HCT116 (cell line): ENCODE measurements at regions not wholly inside any gene's neighbourhood (a gene's known extent, or its start where the extent isn't known, plus 50 kb on each side); places are given as distances from the start of the nearest gene placed in this dataset.

Experiments used
- ATAC-seq: fragments of 200-7000 bp; cut with Tn5 transposase; 2 replicates; pipeline ENCODE4 v1.9.1; 2020; ENCODE audit warnings: mild to moderate bottlenecking, moderate library complexity
- BruUV-seq: library from RNA; stranded (reverse); fragments of 400-500 nt; replicated peaks from 2 replicates; lab custom pipeline; 2021; lab: Mats Ljungman, UMichigan
- CTCF ChIA-PET: fragments of 300-600 bp; sonication (Branson Sonifier 250); formaldehyde crosslinking; loops from one replicate; lab custom pipeline; 2021; ENCODE audit warnings: antibody characterized with exemption; lab: Charles Lee
- POLR2A ChIA-PET: fragments of 300-600, 350-600 bp; sonication (Branson Sonifier 250); formaldehyde crosslinking; loops from one replicate; lab custom pipeline; 2021; ENCODE audit warnings: antibody characterized with exemption; lab: Charles Lee
- RAD21 ChIA-PET, 2 experiments: fragments of 300-600 bp; sonication (Branson Sonifier 250); formaldehyde crosslinking; loops; one replicate each; lab custom pipeline; 2023; ENCODE audit warnings: low total read pairs in 2 of 2; ENCODE audit not compliant: uncharacterized antibody in 2 of 2, unreplicated experiment in 2 of 2, low non-redundant PET in 1 of 2; lab: Charles Lee
- DNase-seq: peaks from one replicate; pipeline ENCODE4 v3.0.0-alpha.2; 2010; ENCODE audit warnings: low read depth, low spot score
- H2AFZ ChIP-seq: fragments of 200-600 bp; shearing (Covaris generic), sonication (generic); 2 replicates; pipeline ENCODE4 v1.6.1; 2017; ENCODE audit warnings: low read depth, mixed run types, mixed read lengths, antibody characterized with exemption, low read length; ENCODE audit not compliant: poor library complexity, severe bottlenecking
- H3K27ac ChIP-seq: 2 replicates; pipeline ENCODE4 v1.5.1; 2012; ENCODE audit warnings: low read depth, low read length
- H3K27me3 ChIP-seq: fragments of 200-600 bp; sonication (generic); 2 replicates; pipeline ENCODE4 v1.6.1; 2016; ENCODE audit warnings: mixed run types, low read length, mixed read lengths; ENCODE audit not compliant: insufficient read depth
- H3K36me3 ChIP-seq, 2 experiments: fragments of 200-500 bp in 1 of 2; fragments of 200-600 bp in 1 of 2; sonication (Bioruptor generic) in 1 of 2; sonication (generic) in 1 of 2; 2 replicates each; pipeline versions ENCODE4 v1.5.1 to v1.6.1; 2014 to 2016; ENCODE audit warnings: low read length in 2 of 2, inconsistent platforms in 1 of 2, mixed read lengths in 1 of 2, mixed run types in 1 of 2; ENCODE audit not compliant: insufficient read depth in 2 of 2, control insufficient read depth in 1 of 2
- H3K4me1 ChIP-seq, 2 experiments: fragments of 200-600 bp in 1 of 2; sonication (generic) in 1 of 2; 2 replicates each; pipeline versions ENCODE4 v1.5.1 to v1.6.1; 2012 to 2017; ENCODE audit warnings: low read length in 2 of 2, inconsistent platforms in 1 of 2, mild to moderate bottlenecking in 1 of 2, mixed read lengths in 1 of 2, mixed run types in 1 of 2, moderate library complexity in 1 of 2; ENCODE audit not compliant: insufficient read depth in 2 of 2, control insufficient read depth in 1 of 2
- H3K4me2 ChIP-seq: fragments of 200-600 bp; sonication (generic); 2 replicates; pipeline ENCODE4 v1.6.1; 2017; ENCODE audit warnings: mixed run types, low read length, mixed read lengths
- H3K4me3 ChIP-seq, 2 experiments: fragments of 200-600 bp in 1 of 2; sonication (generic) in 1 of 2; replicated peaks in 1 of 2; 2 replicates each; pipeline ENCODE4 v1.5.1; 2011 to 2016; ENCODE audit warnings: low read length in 2 of 2, control low read depth in 1 of 2, low read depth in 1 of 2, mild to moderate bottlenecking in 1 of 2, mixed read lengths in 1 of 2, mixed run types in 1 of 2
- H3K79me2 ChIP-seq: fragments of 200-600 bp; sonication (generic); 2 replicates; pipeline ENCODE4 v1.6.1; 2017; ENCODE audit warnings: mild to moderate bottlenecking, mixed run types, low read length, moderate library complexity, mixed read lengths; ENCODE audit not compliant: insufficient read depth
- H3K9ac ChIP-seq: fragments of 200-600 bp; sonication (generic); 2 replicates; pipeline ENCODE4 v1.6.1; 2016; ENCODE audit warnings: low read length, mixed read lengths
- H3K9me2 ChIP-seq: fragments of 200-600 bp; sonication (generic), shearing (Covaris generic); 2 replicates; pipeline ENCODE4 v1.6.1; 2017; ENCODE audit warnings: mixed run types, mild to moderate bottlenecking, moderate library complexity; ENCODE audit not compliant: insufficient read depth
- H3K9me3 ChIP-seq, 2 experiments: fragments of 200-500 bp in 1 of 2; fragments of 200-600 bp in 1 of 2; sonication (Bioruptor generic) in 1 of 2; sonication (generic) in 1 of 2; 2 replicates each; pipeline ENCODE4 v1.6.1; 2014 to 2017; ENCODE audit warnings: low read length in 2 of 2, mixed read lengths in 2 of 2, inconsistent platforms in 1 of 2, low read depth in 1 of 2, mild to moderate bottlenecking in 1 of 2, mixed run types in 1 of 2, moderate library complexity in 1 of 2; ENCODE audit not compliant: control insufficient read depth in 1 of 2, insufficient read depth in 1 of 2
- H4K20me1 ChIP-seq: fragments of 200-600 bp; sonication (generic), shearing (Covaris generic); 2 replicates; pipeline ENCODE4 v1.6.1; 2017; ENCODE audit warnings: mixed run types, mild to moderate bottlenecking, moderate library complexity; ENCODE audit not compliant: insufficient read depth
- ATF3 ChIP-seq: IDR thresholded peaks from 2 replicates; pipeline ENCODE4 v1.6.1; 2012
- CEBPB ChIP-seq: IDR thresholded peaks from 2 replicates; pipeline ENCODE4 v1.6.1; 2012; ENCODE audit warnings: low read depth
- EGR1 ChIP-seq: IDR thresholded peaks from 2 replicates; pipeline ENCODE4 v1.6.1; 2012; ENCODE audit warnings: low read depth
- ELF1 ChIP-seq: IDR thresholded peaks from 2 replicates; pipeline ENCODE4 v1.6.1; 2012; ENCODE audit warnings: low read depth, borderline replicate concordance
- EZH2 ChIP-seq: fragments of 200-600 bp; sonication (generic); IDR thresholded peaks from 2 replicates; pipeline ENCODE4 v1.6.1; 2017; ENCODE audit warnings: antibody characterized with exemption, mixed run types
- POLR2AphosphoS5 ChIP-seq: IDR thresholded peaks from 2 replicates; pipeline ENCODE4 v1.6.1; 2011; ENCODE audit warnings: mild to moderate bottlenecking, low read depth, low read length, moderate library complexity
- REST ChIP-seq: IDR thresholded peaks from 2 replicates; pipeline ENCODE4 v1.6.1; 2012; ENCODE audit warnings: low read depth
- SIN3A ChIP-seq: IDR thresholded peaks from 2 replicates; pipeline ENCODE4 v1.6.1; 2012; ENCODE audit warnings: low read depth
- TCF7L2 ChIP-seq: IDR thresholded peaks from 2 replicates; pipeline ENCODE4 v1.7.0; 2011; ENCODE audit warnings: borderline replicate concordance, inconsistent platforms; ENCODE audit not compliant: insufficient read depth, insufficient read length; ENCODE audit errors: extremely low read depth
- ZBTB33 ChIP-seq: IDR thresholded peaks from 2 replicates; pipeline ENCODE4 v1.6.1; 2011; ENCODE audit warnings: mild to moderate bottlenecking, low read length, moderate library complexity; ENCODE audit not compliant: insufficient replicate concordance; ENCODE audit errors: extremely low read depth
- intact Hi-C: fragments of 100-400 bp; cut with micrococcal nuclease; formaldehyde crosslinking; loops from 2 replicates; pipeline ENCODE4 v1.10.0; 2022
- TF ChIP-seq, protein P1 (sequence below), 3 experiments: fragments of 200-600 bp in 1 of 3; sonication (generic) in 1 of 3; IDR thresholded peaks in 2 of 3; conservative IDR thresholded peaks in 1 of 3; 2 replicates each; pipeline ENCODE4 v1.5.1; 2012 to 2017; ENCODE audit warnings: low read depth in 2 of 3, low read length in 2 of 3, antibody characterized with exemption in 1 of 3, borderline replicate concordance in 1 of 3, control low read depth in 1 of 3, mild to moderate bottlenecking in 1 of 3, mixed read lengths in 1 of 3, mixed run types in 1 of 3, moderate library complexity in 1 of 3; ENCODE audit not compliant: insufficient read depth in 1 of 3
- TF ChIP-seq, protein P2 (sequence below): IDR thresholded peaks from 2 replicates; pipeline ENCODE4 v1.6.1; 2012

GRCh38 chr4:18297684-18298083 lies 276.1 kb upstream of the LCORL start:
- H3K27ac ChIP-seq: no peak overlapping the region
- no peaks in the 10 kb centered on the region for H3K36me3 ChIP-seq
- H2AFZ ChIP-seq: no peak overlapping the region
- DNase-seq (no peak), ATAC-seq (no peak)
- CTCF ChIA-PET: no interaction called here
- RAD21 ChIA-PET: no interaction called here
- H3K4me2 ChIP-seq: no peak overlapping the region
- H3K27me3 ChIP-seq: peaks cover 4% of the 10 kb centered on the region; the same call in 1 of the 2 replicates
- no peak overlapping the region for H3K9ac ChIP-seq
- no peaks in the 10 kb centered on the region for H4K20me1 ChIP-seq
- H3K9me2 ChIP-seq: no peaks in the 10 kb centered on the region
- POLR2A ChIA-PET: no interaction called here
- intact Hi-C loops: no loop called here
- TF ChIP-seq EGR1 (no peak), CEBPB (no peak), SIN3A (no peak), ZBTB33 (no peak), POLR2AphosphoS5 (no peak), ATF3 (no peak), EZH2 (no peak), TCF7L2 (no peak), REST (no peak), ELF1 (no peak)
- TF ChIP-seq, protein P1, sequence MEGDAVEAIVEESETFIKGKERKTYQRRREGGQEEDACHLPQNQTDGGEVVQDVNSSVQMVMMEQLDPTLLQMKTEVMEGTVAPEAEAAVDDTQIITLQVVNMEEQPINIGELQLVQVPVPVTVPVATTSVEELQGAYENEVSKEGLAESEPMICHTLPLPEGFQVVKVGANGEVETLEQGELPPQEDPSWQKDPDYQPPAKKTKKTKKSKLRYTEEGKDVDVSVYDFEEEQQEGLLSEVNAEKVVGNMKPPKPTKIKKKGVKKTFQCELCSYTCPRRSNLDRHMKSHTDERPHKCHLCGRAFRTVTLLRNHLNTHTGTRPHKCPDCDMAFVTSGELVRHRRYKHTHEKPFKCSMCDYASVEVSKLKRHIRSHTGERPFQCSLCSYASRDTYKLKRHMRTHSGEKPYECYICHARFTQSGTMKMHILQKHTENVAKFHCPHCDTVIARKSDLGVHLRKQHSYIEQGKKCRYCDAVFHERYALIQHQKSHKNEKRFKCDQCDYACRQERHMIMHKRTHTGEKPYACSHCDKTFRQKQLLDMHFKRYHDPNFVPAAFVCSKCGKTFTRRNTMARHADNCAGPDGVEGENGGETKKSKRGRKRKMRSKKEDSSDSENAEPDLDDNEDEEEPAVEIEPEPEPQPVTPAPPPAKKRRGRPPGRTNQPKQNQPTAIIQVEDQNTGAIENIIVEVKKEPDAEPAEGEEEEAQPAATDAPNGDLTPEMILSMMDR (IDR thresholded peaks at IDR 0.05 in 2 of 3, conservative IDR thresholded peaks at IDR 0.05 in 1 of 3; ENCODE audit: borderline replicate concordance in 1 of 3, insufficient read depth in 1 of 3, low read depth in 2 of 3, low read length in 2 of 3): no peak
- TF ChIP-seq, protein P2, sequence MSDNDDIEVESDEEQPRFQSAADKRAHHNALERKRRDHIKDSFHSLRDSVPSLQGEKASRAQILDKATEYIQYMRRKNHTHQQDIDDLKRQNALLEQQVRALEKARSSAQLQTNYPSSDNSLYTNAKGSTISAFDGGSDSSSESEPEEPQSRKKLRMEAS: no peak
- H3K4me3 ChIP-seq: no peak overlapping the region
- H3K4me1 ChIP-seq: no peaks in the 10 kb centered on the region
- H3K79me2 ChIP-seq: no peaks in the 10 kb centered on the region
- H3K9me3 ChIP-seq: no peaks in the 10 kb centered on the region
- BruUV-seq: no TSS peak
